ENCODE measurements at regions not wholly inside any gene's neighbourhood (a gene's known extent, or its start where the extent isn't known, plus 50 kb on each side); places are given as distances from the start of the nearest gene placed in this dataset.

- Histone ChIP-seq H3K27ac (no peak overlapping the region), H2AFZ (no peak overlapping the region), H4K20me1 (ENCODE audit: insufficient read depth) (no peaks in the 10 kb centered on the region), H3K27me3 (replicated peaks; ENCODE audit: insufficient read depth) (no peaks in the 10 kb centered on the region), H3K79me2 (ENCODE audit: insufficient read depth) (no peaks in the 10 kb centered on the region), H3K4me2 (ENCODE audit: unreplicated experiment) (no peak overlapping the region), H3K9me3 (ENCODE audit: low read depth) (no peaks in the 10 kb centered on the region), H3K9ac (no peak overlapping the region), H3K4me3 (no peak overlapping the region), H3K4me1 (ENCODE audit: insufficient read depth) (peaks cover 5% of the 10 kb centered on the region; the same call in 1 of the 2 replicates), H3K9me2 (ENCODE audit: insufficient read depth) (no peaks in the 10 kb centered on the region), H3F3A (ENCODE audit: insufficient read depth) (0 out of 2 replicates have a peak, but pooled peaks cover 5% of the 10 kb centered on the region), H3K36me3 (ENCODE audit: low read depth) (no peaks in the 10 kb centered on the region)
- 38 to 43% methylated on average over 4 of the region's 4 CpGs for WGBS, 2 experiments (ENCODE audit: low coverage in 1 of 2, low lambda C conversion rate in 2 of 2, missing lambda C conversion rate in 2 of 2)
- in situ Hi-C loops (cut with MboI): no loop called here
- TF ChIP-seq EZH2phosphoT487 (IDR thresholded peaks at IDR 0.05; ENCODE audit: insufficient read depth, low read depth): no peak
- TF ChIP-seq EZH2 (IDR thresholded peaks at IDR 0.05; ENCODE audit: insufficient read depth, poor library complexity, severe bottlenecking): no peak
- no peak for DNase-seq
These were observed 831.6 kb downstream of the QKI start for GRCh38 chr6:164246082-164246481.

GRCh38 chr6:164243949-164244348 is 829.4 kb downstream of the QKI start:
- Histone ChIP-seq H3K4me2 (ENCODE audit: unreplicated experiment) (no peak overlapping the region), H3F3A (ENCODE audit: insufficient read depth) (0 out of 2 replicates have a peak, but pooled peaks cover 5% of the 10 kb centered on the region), H3K9me3 (ENCODE audit: low read depth) (no peaks in the 10 kb centered on the region), H3K27me3 (replicated peaks; ENCODE audit: insufficient read depth) (no peaks in the 10 kb centered on the region), H2AFZ (no peak overlapping the region), H3K9me2 (ENCODE audit: insufficient read depth) (no peaks in the 10 kb centered on the region), H3K36me3 (ENCODE audit: low read depth) (no peaks in the 10 kb centered on the region), H3K79me2 (ENCODE audit: insufficient read depth) (no peaks in the 10 kb centered on the region), H4K20me1 (ENCODE audit: insufficient read depth) (no peaks in the 10 kb centered on the region), H3K4me1 (ENCODE audit: insufficient read depth) (peaks cover 5% of the 10 kb centered on the region; the same call in 1 of the 2 replicates), H3K27ac (no peak overlapping the region), H3K9ac (no peak overlapping the region), H3K4me3 (no peak overlapping the region)
- TF ChIP-seq EZH2phosphoT487 (IDR thresholded peaks at IDR 0.05; ENCODE audit: insufficient read depth, low read depth) (no peak), EZH2 (IDR thresholded peaks at IDR 0.05; ENCODE audit: insufficient read depth, poor library complexity, severe bottlenecking) (no peak)
- 65 to 69% methylated on average over 9 of the region's 9 CpGs for WGBS, 2 experiments (ENCODE audit: low coverage in 1 of 2, low lambda C conversion rate in 2 of 2, missing lambda C conversion rate in 2 of 2)
- DNase-seq: no peak
- in situ Hi-C loops (cut with MboI): no loop called here

- Histone ChIP-seq H2AFZ (no peak overlapping the region), H3K27ac (no peak overlapping the region), H3K36me3 (ENCODE audit: low read depth) (no peaks in the 10 kb centered on the region), H3K27me3 (replicated peaks; ENCODE audit: insufficient read depth) (no peaks in the 10 kb centered on the region), H3K9me3 (ENCODE audit: low read depth) (no peaks in the 10 kb centered on the region), H3K4me3 (no peak overlapping the region), H3K4me2 (ENCODE audit: unreplicated experiment) (no peak overlapping the region), H3K9me2 (ENCODE audit: insufficient read depth) (no peaks in the 10 kb centered on the region), H3F3A (ENCODE audit: insufficient read depth) (0 out of 2 replicates have a peak, but pooled peaks cover 5% of the 10 kb centered on the region), H3K4me1 (ENCODE audit: insufficient read depth) (peaks cover 5% of the 10 kb centered on the region; the same call in 1 of the 2 replicates), H3K79me2 (ENCODE audit: insufficient read depth) (no peaks in the 10 kb centered on the region), H3K9ac (no peak overlapping the region), H4K20me1 (ENCODE audit: insufficient read depth) (no peaks in the 10 kb centered on the region)
- WGBS, 2 experiments (ENCODE audit: low coverage in 1 of 2, low lambda C conversion rate in 2 of 2, missing lambda C conversion rate in 2 of 2): 31 to 38% methylated on average over 6 of the region's 6 CpGs
- in situ Hi-C loops (cut with MboI): no loop called here
- no peak for TF ChIP-seq EZH2 (IDR thresholded peaks at IDR 0.05; ENCODE audit: insufficient read depth, poor library complexity, severe bottlenecking)
- TF ChIP-seq EZH2phosphoT487 (IDR thresholded peaks at IDR 0.05; ENCODE audit: insufficient read depth, low read depth): no peak
- no peak for DNase-seq
These were observed 828.6 kb downstream of the QKI start for GRCh38 chr6:164243012-164243610.

- no peak for DNase-seq
- no peak overlapping the region for H3K4me2 ChIP-seq (ENCODE audit: unreplicated experiment)
- H3K9ac ChIP-seq: no peak overlapping the region
- H3K36me3 ChIP-seq (ENCODE audit: low read depth): no peaks in the 10 kb centered on the region
- in situ Hi-C loops (cut with MboI): no loop called here
- no peak overlapping the region for H3K27ac ChIP-seq
- H2AFZ ChIP-seq: no peak overlapping the region
- no peaks in the 10 kb centered on the region for H3K9me3 ChIP-seq (ENCODE audit: low read depth)
- no peaks in the 10 kb centered on the region for H3K9me2 ChIP-seq (ENCODE audit: insufficient read depth)
- no peaks in the 10 kb centered on the region for H3F3A ChIP-seq (ENCODE audit: insufficient read depth)
- no peaks in the 10 kb centered on the region for H4K20me1 ChIP-seq (ENCODE audit: insufficient read depth)
- no peaks in the 10 kb centered on the region for H3K27me3 ChIP-seq (replicated peaks; ENCODE audit: insufficient read depth)
- no peak overlapping the region for H3K4me3 ChIP-seq
- H3K4me1 ChIP-seq (ENCODE audit: insufficient read depth): no peaks in the 10 kb centered on the region
- 51 to 57% methylated on average over 9 of the region's 9 CpGs for WGBS, 2 experiments (ENCODE audit: low coverage in 1 of 2, low lambda C conversion rate in 2 of 2, missing lambda C conversion rate in 2 of 2)
- no peak for TF ChIP-seq EZH2phosphoT487 (IDR thresholded peaks at IDR 0.05; ENCODE audit: insufficient read depth, low read depth)
- TF ChIP-seq EZH2 (IDR thresholded peaks at IDR 0.05; ENCODE audit: insufficient read depth, poor library complexity, severe bottlenecking): no peak
- no peaks in the 10 kb centered on the region for H3K79me2 ChIP-seq (ENCODE audit: insufficient read depth)
These were observed 816.3 kb downstream of the QKI start for GRCh38 chr6:164230804-164231203.
